ENCODE measurements at regions not wholly inside any gene's neighbourhood (a gene's known extent, or its start where the extent isn't known, plus 50 kb on each side); places are given as distances from the start of the nearest gene placed in this dataset.
A peak's percentile ranks its signal among the peaks of the same experiment; 100 is the strongest.

DNA sequence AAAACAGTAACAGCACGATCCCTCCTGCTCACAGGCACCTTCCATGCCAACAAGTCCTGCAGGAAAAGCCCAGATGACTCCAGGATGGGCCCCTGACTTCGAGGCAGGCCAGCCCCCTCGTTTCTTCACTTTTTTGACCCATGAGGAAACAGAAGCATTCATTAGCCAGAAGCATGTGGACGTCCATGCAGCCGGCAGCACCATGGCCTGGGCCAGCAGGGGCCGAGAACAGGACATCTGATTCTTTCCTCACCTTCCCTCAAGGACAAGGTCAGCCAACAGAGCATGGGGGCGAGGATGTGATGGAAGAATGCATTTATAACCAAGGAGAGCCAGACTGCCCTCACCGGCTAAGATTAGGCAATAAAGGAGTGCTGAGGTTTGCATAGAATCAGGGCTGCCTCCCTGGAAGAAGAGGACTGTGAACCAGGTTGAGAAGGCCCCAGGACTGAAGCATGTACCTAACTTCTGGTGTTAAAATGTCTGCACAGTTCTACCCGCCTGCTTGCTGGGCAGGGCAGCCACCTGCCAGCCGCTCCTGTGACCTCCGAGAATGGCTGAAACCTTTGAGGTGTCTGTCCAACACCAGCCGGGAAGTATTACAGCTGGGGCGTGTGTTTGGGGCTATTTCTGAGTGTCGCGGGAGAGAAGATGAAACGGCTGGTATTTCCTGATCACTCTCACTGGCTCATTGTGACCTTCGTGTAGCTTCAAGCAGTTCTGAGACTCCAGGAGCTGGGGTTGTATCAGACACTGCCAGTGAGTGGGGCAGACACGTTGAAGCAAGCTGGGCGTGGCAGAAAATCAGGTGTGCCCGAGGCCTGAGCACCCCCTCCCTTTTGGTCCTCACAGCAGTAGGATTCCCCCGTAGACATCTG lies 94.0 kb upstream of the TNRC6C start:
- TF ChIP-seq, protein P1, sequence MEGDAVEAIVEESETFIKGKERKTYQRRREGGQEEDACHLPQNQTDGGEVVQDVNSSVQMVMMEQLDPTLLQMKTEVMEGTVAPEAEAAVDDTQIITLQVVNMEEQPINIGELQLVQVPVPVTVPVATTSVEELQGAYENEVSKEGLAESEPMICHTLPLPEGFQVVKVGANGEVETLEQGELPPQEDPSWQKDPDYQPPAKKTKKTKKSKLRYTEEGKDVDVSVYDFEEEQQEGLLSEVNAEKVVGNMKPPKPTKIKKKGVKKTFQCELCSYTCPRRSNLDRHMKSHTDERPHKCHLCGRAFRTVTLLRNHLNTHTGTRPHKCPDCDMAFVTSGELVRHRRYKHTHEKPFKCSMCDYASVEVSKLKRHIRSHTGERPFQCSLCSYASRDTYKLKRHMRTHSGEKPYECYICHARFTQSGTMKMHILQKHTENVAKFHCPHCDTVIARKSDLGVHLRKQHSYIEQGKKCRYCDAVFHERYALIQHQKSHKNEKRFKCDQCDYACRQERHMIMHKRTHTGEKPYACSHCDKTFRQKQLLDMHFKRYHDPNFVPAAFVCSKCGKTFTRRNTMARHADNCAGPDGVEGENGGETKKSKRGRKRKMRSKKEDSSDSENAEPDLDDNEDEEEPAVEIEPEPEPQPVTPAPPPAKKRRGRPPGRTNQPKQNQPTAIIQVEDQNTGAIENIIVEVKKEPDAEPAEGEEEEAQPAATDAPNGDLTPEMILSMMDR (IDR thresholded peaks at IDR 0.05): no peak
- TF ChIP-seq EP300 (IDR thresholded peaks at IDR 0.05) (no peak), POLR2A (IDR thresholded peaks at IDR 0.05) (no peak), POLR2AphosphoS5 (IDR thresholded peaks at IDR 0.05) (no peak)
- Histone ChIP-seq H3K4me1 (peaks cover 9 to 32% (median 24%) of the 10 kb centered on the region in 4 donors), H3K36me3 (no peaks in the 10 kb centered on the region), H3K4me3 (no peak overlapping the region), H3K27ac (peak overlapping the region in 3 of 5 donors; percentile 13 to 58 (median 22)), H3K27me3 (peaks cover 0 to 11% (median 0%) of the 10 kb centered on the region in 3 donors), H3K9me3 (no peaks in the 10 kb centered on the region)
- DNase-seq: no peak
- WGBS, 5 donors: 53 to 64% (median 59%) methylated on average over 20 to 21 of the region's 21 CpGs
- intact Hi-C loops (cut with DNase I; ENCODE audit: low total_unique reads): no loop called here

DNA sequence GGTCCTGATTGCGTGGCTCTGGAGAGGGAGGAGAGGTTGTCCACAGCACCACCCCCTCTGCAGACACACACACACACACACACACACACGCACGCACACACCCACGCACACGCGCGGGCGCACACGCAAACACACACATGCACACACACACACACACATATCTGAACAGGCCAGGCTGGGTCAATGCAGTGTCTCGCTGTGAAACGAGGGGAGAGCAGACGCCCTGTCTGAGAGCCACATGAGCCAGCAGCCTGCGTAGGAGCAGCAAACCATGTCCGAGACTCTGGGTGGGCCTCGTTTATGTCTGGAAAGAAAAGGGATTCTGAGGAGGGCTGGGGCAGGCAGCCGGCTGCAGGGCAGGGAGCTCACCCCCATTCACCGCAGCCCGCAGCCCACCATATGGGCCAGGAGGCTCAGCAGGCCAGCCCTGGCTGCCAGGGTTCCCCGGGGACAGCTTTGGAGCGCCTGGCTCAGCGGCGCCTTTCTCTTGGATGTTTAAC lies 93.3 kb upstream of the TNRC6C start:
- Histone ChIP-seq H3K4me1 (peaks cover 9 to 37% (median 25%) of the 10 kb centered on the region in 4 donors), H3K9me3 (no peaks in the 10 kb centered on the region), H3K36me3 (no peaks in the 10 kb centered on the region), H3K4me3 (no peak overlapping the region), H3K27me3 (peaks cover 0 to 7% (median 0%) of the 10 kb centered on the region in 3 donors), H3K27ac (peak overlapping the region in 1 of 5 donors; percentile 58)
- DNase-seq: peak in 1 of 2 donors; percentile 75
- 65 to 81% (median 73%) methylated on average over 9 to 22 of the region's 22 CpGs for WGBS, 5 donors
- TF ChIP-seq EP300 (IDR thresholded peaks at IDR 0.05) (no peak), POLR2A (IDR thresholded peaks at IDR 0.05) (no peak), POLR2AphosphoS5 (IDR thresholded peaks at IDR 0.05) (no peak)
- TF ChIP-seq, protein P1 (IDR thresholded peaks at IDR 0.05): no peak
- intact Hi-C loops (cut with DNase I; ENCODE audit: low total_unique reads): no loop called here

DNA sequence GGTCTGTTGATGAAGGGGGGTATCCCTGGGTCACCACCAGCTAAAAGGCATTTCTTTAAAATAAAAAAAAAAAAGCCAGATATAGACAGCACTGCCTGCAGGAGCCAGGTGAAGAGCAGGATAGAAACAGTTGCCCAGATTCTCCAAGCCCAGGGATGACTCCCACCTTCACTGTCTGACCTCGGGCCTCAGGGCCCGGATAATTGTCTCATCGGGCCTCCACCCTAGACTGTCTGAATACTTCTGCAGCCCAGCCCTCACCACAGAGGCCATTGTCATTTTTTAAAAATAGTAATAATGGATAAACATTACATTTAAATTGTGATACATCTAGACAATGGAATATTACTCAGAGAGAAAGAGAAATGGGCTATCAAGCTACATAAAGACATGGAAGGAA lies 92.8 kb upstream of the TNRC6C start:
- DNase-seq: no peak
- Histone ChIP-seq H3K4me3 (no peak overlapping the region), H3K36me3 (no peaks in the 10 kb centered on the region), H3K4me1 (peaks cover 9 to 37% (median 25%) of the 10 kb centered on the region in 4 donors), H3K27ac (no peak overlapping the region), H3K27me3 (peaks cover 0 to 7% (median 0%) of the 10 kb centered on the region in 3 donors), H3K9me3 (no peaks in the 10 kb centered on the region)
- TF ChIP-seq POLR2AphosphoS5 (IDR thresholded peaks at IDR 0.05) (no peak), POLR2A (IDR thresholded peaks at IDR 0.05) (no peak), EP300 (IDR thresholded peaks at IDR 0.05) (no peak)
- TF ChIP-seq, protein P1 (IDR thresholded peaks at IDR 0.05): no peak
- intact Hi-C loops (cut with DNase I; ENCODE audit: low total_unique reads): no loop called here
- 61 to 83% (median 74%) methylated on average over 3 of the region's 3 CpGs for WGBS, 5 donors

DNA sequence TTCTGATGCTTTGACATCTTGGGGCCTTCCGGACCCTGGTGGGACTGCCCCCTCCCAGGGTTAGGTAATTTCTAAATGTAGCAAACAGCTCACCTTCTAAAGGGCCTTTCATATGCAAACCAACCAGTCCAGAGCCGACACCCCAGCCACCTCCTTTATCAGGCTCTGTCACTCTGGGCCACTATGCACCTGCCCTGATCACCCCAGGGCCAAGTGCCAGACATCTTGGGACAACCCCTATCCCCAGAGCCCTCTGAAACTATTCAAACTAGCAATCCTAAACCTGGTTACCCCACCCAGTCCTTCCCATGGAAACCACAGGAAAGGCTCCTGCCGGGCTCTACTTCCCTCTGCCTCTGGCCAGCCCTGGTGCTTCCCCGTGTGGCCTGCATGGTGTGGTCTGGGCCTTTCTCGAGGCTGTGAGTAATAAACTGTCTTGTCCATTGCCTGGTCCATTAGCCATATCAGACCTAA lies 91.2 kb upstream of the TNRC6C start:
- H3K9me3 ChIP-seq: no peaks in the 10 kb centered on the region
- 54 to 68% (median 59%) methylated on average over 5 of the region's 5 CpGs for WGBS, 5 donors

More for the DNA sequence above, 91.2 kb upstream of the TNRC6C start:
- TF ChIP-seq, protein P1 (IDR thresholded peaks at IDR 0.05): no peak
- TF ChIP-seq POLR2AphosphoS5 (IDR thresholded peaks at IDR 0.05): no peak
- TF ChIP-seq POLR2A (IDR thresholded peaks at IDR 0.05): no peak
- no peak for TF ChIP-seq EP300 (IDR thresholded peaks at IDR 0.05)
- no peak for DNase-seq
- H3K36me3 ChIP-seq: no peaks in the 10 kb centered on the region
- intact Hi-C loops (cut with DNase I; ENCODE audit: low total_unique reads): no loop called here
- peaks cover 9 to 37% (median 25%) of the 10 kb centered on the region in 4 donors for H3K4me1 ChIP-seq
- peaks cover 0 to 7% (median 0%) of the 10 kb centered on the region in 3 donors for H3K27me3 ChIP-seq
- no peak overlapping the region for H3K4me3 ChIP-seq
- H3K27ac ChIP-seq: no peak overlapping the region

All from stomach (tissue), 8 donors.